K562 (cell line): ENCODE measurements at regions not wholly inside any gene's neighbourhood (a gene's known extent, or its start where the extent isn't known, plus 50 kb on each side); places are given as distances from the start of the nearest gene placed in this dataset.

Experiments
- CTCF ChIP-seq, 3 experiments: IDR thresholded peaks in 2 of 3; conservative IDR thresholded peaks in 1 of 3; 2 replicates each; pipeline ENCODE4 v1.5.1; 2011 to 2012; ENCODE audit warnings: low read length in 3 of 3, mild to moderate bottlenecking in 3 of 3, control low read depth in 2 of 3, improper control_type of control experiment in 1 of 3, inconsistent platforms in 1 of 3, low read depth in 1 of 3, mixed read lengths in 1 of 3, moderate library complexity in 1 of 3; ENCODE audit not compliant: insufficient read depth in 2 of 3
- FOXM1 ChIP-seq, 2 experiments: fragments of 450-650 bp in 1 of 2; sonication (generic) in 1 of 2; formaldehyde crosslinking in 1 of 2; IDR thresholded peaks; 2 replicates each; pipeline versions ENCODE4 v1.6.1 to v1.9.0; 2017 to 2022; ENCODE audit warnings: low read depth in 2 of 2, mild to moderate bottlenecking in 2 of 2, missing genetic modification reagents in 1 of 2, moderate library complexity in 1 of 2
- L3MBTL2 ChIP-seq: fragments of 450-650 bp; IDR thresholded peaks from 2 replicates; pipeline ENCODE4 v1.6.1; 2016; ENCODE audit warnings: mild to moderate bottlenecking, moderate library complexity
- RBFOX2 ChIP-seq: fragments of 200-400 bp; formaldehyde crosslinking; IDR thresholded peaks from 2 replicates; pipeline ENCODE4 v1.6.1; 2017; ENCODE audit warnings: low read depth, mild to moderate bottlenecking, low read length, moderate library complexity
- SREBF1 ChIP-seq: fragments of 150-350 bp; IDR thresholded peaks from 2 replicates; pipeline ENCODE4 v1.6.1; 2014; ENCODE audit warnings: antibody characterized with exemption, low read depth, low read length, borderline replicate concordance
- STAT5A ChIP-seq: IDR thresholded peaks from 2 replicates; pipeline ENCODE4 v1.6.1; 2012; ENCODE audit warnings: low read length, inconsistent platforms, borderline replicate concordance
- TF ChIP-seq, protein P1 (sequence below), 2 experiments: fragments of 450-650 bp in 1 of 2; sonication (generic) in 1 of 2; formaldehyde crosslinking in 1 of 2; IDR thresholded peaks in 1 of 2; conservative IDR thresholded peaks in 1 of 2; 2 replicates each; pipeline versions ENCODE4 v1.6.1 to v1.8.1; 2016 to 2023; ENCODE audit warnings: mild to moderate bottlenecking in 2 of 2, moderate library complexity in 2 of 2, inconsistent platforms in 1 of 2, missing genetic modification reagents in 1 of 2

DNA sequence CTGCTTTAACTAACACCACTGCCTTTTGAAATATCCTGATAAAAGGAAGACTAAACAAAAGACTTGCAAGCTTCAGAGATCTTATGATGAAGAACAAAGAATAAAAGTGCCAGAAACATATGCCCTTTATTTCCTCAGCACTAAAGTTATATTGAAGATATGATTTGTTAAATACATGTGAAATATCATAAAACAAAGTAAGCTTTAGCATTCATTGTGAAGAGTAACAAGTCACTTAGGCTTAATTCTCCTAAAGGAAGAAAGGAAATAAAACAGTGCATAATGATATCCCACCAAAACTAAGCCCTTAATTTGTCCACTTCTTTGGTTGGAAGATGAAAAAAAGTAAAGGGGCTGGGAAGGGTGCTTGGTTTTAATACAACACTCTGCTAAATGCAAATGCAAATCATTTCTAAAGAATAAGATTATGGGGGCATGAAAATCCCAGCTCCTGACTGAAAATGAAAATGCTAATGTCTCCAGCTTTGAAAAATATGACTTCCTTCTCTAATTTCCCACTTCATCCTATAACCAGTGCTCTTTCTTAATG, 227.2 kb downstream of the FAT4 start:
- TF ChIP-seq CTCF (IDR thresholded peaks at IDR 0.05 in 2 of 3, conservative IDR thresholded peaks at IDR 0.05 in 1 of 3; ENCODE audit: insufficient read depth in 2 of 3, low read depth in 1 of 3, low read length in 3 of 3), result no peak
- TF ChIP-seq SREBF1, result no peak
- TF ChIP-seq, protein P1, sequence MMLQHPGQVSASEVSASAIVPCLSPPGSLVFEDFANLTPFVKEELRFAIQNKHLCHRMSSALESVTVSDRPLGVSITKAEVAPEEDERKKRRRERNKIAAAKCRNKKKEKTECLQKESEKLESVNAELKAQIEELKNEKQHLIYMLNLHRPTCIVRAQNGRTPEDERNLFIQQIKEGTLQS (IDR thresholded peaks at IDR 0.05), result no peak
- TF ChIP-seq, protein P1 (CRISPR knock-in tag; conservative IDR thresholded peaks at IDR 0.05), result no peak
- no peak for TF ChIP-seq RBFOX2
- no peak for TF ChIP-seq FOXM1 (IDR thresholded peaks at IDR 0.05; ENCODE audit: low read depth)
- TF ChIP-seq FOXM1 (CRISPR knock-in tag; IDR thresholded peaks at IDR 0.05; ENCODE audit: low read depth), result no peak
- TF ChIP-seq L3MBTL2, result no peak
- TF ChIP-seq STAT5A, result no peak
